GM08714 (cell line): ENCODE measurements at regions not wholly inside any gene's neighbourhood (a gene's known extent, or its start where the extent isn't known, plus 50 kb on each side); places are given as distances from the start of the nearest gene placed in this dataset.

Source experiments
- H3K4me3 ChIP-seq: fragments of 200-500 bp; sonication (Bioruptor generic); 2 replicates; pipeline ENCODE4 v1.5.1; 2014; ENCODE audit warnings: mild to moderate bottlenecking, low read length, inconsistent platforms
- ZNF274 ChIP-seq: IDR thresholded peaks from 2 replicates; pipeline ENCODE4 v1.6.1; 2012; ENCODE audit warnings: mild to moderate bottlenecking, low read depth, low read length

- TF ChIP-seq ZNF274 = no peak
- H3K4me3 ChIP-seq = no peak overlapping the region
These were observed 328.9 kb downstream of the DEPDC1B start for GRCh38 chr5:60371065-60371464.

DNA sequence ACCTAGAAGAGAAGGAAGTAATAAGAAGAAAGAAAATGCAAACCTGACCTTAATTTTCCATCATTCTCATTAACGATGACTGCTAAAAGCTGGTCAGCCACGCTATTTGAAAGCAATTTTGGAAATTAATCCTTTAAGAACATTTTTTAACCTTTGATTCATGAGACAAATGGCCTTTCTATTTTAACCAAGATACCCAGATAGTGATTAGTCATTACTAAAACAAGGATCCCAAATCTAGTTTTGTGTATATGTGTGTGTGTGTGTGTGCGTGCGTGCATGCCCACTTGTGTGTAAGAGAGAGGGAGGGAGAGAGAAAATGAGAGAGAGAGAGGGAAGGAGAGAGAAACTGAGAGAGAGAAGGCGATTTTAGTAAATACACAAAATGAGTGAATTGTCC is 329.5 kb downstream of the DEPDC1B start:
- TF ChIP-seq ZNF274 = no peak
- no peak overlapping the region for H3K4me3 ChIP-seq

DNA sequence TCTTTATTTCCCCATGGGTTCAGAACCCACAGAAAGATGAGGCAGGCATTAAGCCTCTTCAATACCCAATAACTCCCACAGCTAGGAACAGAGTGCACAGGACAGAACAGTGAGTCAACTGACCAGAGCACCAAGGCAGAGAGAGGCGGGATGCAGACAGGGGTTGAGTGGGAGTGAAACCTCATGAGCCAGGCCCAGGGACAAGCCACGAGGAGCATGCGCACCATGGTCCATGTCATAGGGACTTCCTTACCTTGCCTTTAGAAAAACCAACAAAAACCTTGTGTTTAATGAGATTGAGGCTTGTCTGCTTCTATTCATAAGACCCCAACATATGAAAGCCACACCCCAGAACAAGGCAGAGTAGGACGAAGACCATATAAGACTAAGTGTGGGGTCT is 330.6 kb downstream of the DEPDC1B start:
- no peak for TF ChIP-seq ZNF274
- no peak overlapping the region for H3K4me3 ChIP-seq

DNA sequence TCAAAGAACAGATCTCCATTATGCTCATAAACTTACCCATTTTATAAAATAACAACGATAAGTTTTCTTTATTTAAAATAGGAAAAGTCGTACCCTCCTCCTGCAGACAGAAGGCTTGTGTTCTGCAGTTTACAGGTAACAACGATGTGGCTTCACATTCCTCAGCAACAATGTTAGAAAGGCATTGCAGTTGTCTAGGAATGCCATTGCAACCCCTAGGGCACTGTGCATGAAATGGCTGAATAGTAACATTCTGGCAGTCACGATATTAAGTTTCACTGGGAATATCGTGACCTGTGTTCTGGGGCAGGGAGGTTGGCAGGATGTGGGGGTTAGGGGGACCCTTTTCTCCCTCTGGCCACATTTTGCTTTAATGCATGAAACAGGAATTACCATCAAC is 331.9 kb downstream of the DEPDC1B start:
- TF ChIP-seq ZNF274 = no peak
- H3K4me3 ChIP-seq = no peak overlapping the region

DNA sequence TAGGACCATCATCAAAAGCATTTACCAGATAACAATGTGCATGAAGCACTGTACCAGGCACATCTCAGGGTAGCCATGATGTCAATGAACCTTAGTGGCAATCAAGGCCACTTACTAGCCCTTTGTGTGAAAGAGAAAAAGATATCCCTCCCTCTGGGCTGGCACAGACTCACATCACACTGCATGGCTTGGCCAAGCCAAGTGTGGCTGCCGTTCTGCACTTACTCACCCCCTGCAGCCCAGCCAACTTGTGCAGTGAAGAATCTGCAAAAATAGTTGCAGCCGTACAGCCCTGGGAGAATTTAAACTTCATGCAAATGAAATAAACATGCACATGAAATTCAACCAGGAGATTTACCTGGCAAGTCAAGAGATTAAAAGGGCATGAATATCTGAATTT is 333.5 kb downstream of the DEPDC1B start:
- TF ChIP-seq ZNF274 = no peak
- H3K4me3 ChIP-seq = no peak overlapping the region

GRCh38 chr5:60365001-60365400 is 335.0 kb downstream of the DEPDC1B start:
- no peak for TF ChIP-seq ZNF274
- H3K4me3 ChIP-seq = no peak overlapping the region

- no peak for TF ChIP-seq ZNF274
These were observed 337.8 kb downstream of the DEPDC1B start for GRCh38 chr5:60362158-60362557.

GRCh38 chr5:60360355-60360754 is 339.6 kb downstream of the DEPDC1B start:
- H3K4me3 ChIP-seq = no peak overlapping the region
- TF ChIP-seq ZNF274 = no peak

More at GRCh38 chr5:60362158-60362557, 337.8 kb downstream of the DEPDC1B start:
- no peak overlapping the region for H3K4me3 ChIP-seq

- H3K4me3 ChIP-seq = no peak overlapping the region
- TF ChIP-seq ZNF274 = no peak
These were observed 342.7 kb downstream of the DEPDC1B start for GRCh38 chr5:60357302-60357701.

GRCh38 chr5:60356745-60357144 is 343.2 kb downstream of the DEPDC1B start:
- no peak for TF ChIP-seq ZNF274

DNA sequence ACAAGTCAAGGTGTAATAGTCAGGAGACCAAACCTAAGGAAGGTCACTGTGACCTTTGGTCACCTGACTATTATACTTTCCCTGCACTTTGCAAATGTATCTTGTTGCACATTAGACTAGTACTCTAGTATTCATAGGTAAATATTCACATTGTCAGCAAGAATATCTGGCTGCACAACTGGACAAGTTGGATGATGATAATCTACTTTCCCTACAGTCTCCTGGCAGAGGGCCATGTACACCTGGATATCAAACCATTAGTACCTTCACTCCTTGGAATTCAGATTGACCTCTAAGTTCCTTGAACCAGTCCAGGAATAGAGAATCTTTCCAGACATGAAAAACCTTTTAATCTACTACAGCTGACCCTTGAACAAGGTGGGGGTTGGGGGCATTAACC is 344.8 kb downstream of the DEPDC1B start:
- no peak overlapping the region for H3K4me3 ChIP-seq
- no peak for TF ChIP-seq ZNF274

More at GRCh38 chr5:60356745-60357144, 343.2 kb downstream of the DEPDC1B start:
- no peak overlapping the region for H3K4me3 ChIP-seq

GRCh38 chr5:60354311-60354710 is 345.7 kb downstream of the DEPDC1B start:
- TF ChIP-seq ZNF274 = no peak
- H3K4me3 ChIP-seq = no peak overlapping the region

DNA sequence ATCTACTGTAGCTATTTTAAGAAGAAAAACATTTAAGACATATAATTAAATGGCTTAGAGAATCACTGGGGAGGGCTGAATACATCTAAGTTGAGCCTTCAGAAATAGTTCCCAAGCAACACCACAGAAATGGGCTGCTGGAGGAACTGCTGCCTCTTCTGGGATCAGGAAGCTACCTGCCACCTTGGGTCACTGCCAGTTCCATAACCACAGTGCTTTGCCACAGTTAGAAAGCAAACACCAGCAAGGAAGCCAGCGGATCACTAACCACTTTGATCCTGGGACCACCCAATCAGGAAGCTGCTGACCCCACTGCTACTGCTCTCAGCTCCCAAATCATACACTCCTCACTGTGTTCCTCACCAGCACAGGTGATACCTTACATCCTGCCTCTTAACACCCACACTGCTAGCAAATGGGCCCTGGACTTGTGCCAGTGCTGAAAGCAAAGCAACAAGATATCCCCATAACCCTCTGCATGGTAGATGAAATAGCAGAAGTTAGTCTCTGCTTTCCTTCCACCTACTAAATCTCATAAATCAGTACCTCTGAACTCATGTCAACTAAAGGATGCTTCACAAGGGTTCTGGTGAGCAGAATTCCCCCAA is 346.9 kb downstream of the DEPDC1B start:
- TF ChIP-seq ZNF274 = no peak
- no peak overlapping the region for H3K4me3 ChIP-seq

GRCh38 chr5:60350794-60351193 is 349.2 kb downstream of the DEPDC1B start:
- no peak overlapping the region for H3K4me3 ChIP-seq

GRCh38 chr5:60349891-60350415 is 350.0 kb downstream of the DEPDC1B start:
- no peak for TF ChIP-seq ZNF274
- H3K4me3 ChIP-seq = no peak overlapping the region

More at GRCh38 chr5:60350794-60351193, 349.2 kb downstream of the DEPDC1B start:
- no peak for TF ChIP-seq ZNF274

GRCh38 chr5:60346393-60346792 is 353.6 kb downstream of the DEPDC1B start:
- TF ChIP-seq ZNF274 = no peak
- no peak overlapping the region for H3K4me3 ChIP-seq
